ENCODE measurements at regions not wholly inside any gene's neighbourhood (a gene's known extent, or its start where the extent isn't known, plus 50 kb on each side); places are given as distances from the start of the nearest gene placed in this dataset.

DNA sequence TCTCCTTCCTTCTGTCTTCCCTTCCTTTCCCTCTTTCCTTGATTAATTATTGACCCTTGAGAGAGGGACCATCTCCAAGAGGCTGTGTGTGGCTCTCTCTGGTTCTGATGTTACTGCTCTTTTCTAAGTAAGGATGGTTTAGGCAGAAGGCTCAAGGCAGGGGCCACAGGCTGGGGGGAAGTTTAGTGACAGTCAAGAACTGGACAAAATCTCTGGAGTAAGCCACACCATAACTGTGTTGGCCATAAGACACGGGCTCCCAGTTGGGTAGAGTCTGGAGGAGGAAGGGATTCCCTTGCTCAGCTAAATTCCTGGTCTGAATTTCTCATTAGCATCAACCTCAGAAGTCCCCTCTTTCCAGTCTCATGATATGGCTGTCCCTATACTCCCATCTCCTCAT, 74.7 kb downstream of the BUD13 start:
- Mint-ChIP-seq H3K4me3 (no peak overlapping the region), H3K27me3 (no peaks in the 10 kb centered on the region), H3K27ac (no peak overlapping the region), H3K4me1 (ENCODE audit: low read depth) (no peaks in the 10 kb centered on the region), H3K36me3 (ENCODE audit: low read depth) (no peaks in the 10 kb centered on the region), H3K9me3 (no peaks in the 10 kb centered on the region)

DNA sequence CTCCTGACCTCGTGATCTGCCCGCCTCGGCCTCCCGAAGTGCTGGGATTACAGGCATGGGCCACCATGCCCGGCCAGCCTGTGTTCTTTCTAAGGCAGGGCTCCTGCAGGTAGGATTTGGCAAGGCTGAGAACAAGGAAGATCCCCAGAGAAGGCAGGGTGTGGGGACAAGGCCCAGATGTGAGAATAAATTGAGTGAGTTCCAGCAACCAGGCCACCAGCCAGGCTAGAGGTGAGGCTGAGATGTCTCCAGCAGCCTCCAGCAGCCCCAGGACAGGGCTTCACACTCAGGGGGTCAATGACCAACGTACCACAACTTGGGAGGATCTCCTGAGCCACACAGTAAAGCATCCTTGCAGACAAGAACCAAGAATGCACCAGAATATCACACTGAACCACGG, 75.1 kb downstream of the BUD13 start:
- Mint-ChIP-seq H3K9me3 (no peaks in the 10 kb centered on the region), H3K27me3 (no peaks in the 10 kb centered on the region), H3K4me1 (ENCODE audit: low read depth) (no peaks in the 10 kb centered on the region), H3K27ac (no peak overlapping the region), H3K36me3 (ENCODE audit: low read depth) (no peaks in the 10 kb centered on the region), H3K4me3 (no peak overlapping the region)

DNA sequence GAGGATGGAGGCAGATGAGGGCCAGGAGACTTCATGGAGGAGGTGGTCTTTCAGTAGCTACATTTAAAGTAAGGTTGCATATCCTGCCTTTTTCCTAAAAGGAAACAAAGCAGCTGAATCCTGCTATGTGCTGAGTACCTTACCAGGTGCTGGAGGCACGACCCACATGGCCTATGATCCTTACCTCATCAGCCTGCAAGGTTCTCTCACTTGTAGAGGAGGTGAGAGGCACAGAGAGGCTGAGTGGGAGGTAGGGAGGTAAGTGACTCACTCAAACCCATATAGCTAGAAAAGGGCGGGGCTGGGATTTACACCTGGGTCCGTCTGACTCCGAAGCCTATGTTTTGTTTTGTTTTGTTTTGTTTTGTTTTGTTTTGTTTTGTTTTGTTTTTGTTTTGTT, 75.8 kb downstream of the BUD13 start:
- H3K9me3 Mint-ChIP-seq: no peaks in the 10 kb centered on the region
- H3K4me1 Mint-ChIP-seq (ENCODE audit: low read depth): no peaks in the 10 kb centered on the region
- no peak overlapping the region for H3K27ac Mint-ChIP-seq
- no peaks in the 10 kb centered on the region for H3K27me3 Mint-ChIP-seq
- H3K36me3 Mint-ChIP-seq (ENCODE audit: low read depth): no peaks in the 10 kb centered on the region
- no peak overlapping the region for H3K4me3 Mint-ChIP-seq

DNA sequence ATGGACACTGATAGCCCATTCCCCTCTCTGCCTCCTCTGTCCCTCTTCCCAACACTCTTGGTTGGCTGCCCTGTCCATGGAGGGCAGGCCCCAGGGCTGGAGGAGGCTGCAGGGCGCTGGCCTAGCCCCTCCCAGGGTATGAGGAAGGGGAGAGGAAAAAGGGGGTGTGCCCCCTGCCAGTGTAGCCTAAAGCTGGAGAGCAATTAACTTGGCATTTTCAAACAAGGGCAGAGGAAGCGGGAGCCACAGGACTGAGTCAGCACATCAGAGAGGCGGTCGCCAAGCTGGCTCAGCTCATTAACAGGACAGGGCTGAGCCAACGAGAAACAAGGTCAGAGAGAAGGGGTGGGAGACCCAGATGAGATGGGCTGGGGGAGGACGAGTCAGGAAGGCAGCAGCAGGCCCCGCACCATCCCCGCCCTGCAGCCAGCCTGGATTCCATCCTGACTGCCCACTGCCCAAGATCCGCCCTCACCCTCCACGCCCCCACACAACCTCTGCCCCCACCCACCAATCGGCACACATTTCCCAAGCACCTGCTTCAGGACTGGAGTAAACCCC, 76.3 kb downstream of the BUD13 start:
- H3K9me3 Mint-ChIP-seq: no peaks in the 10 kb centered on the region
- no peak overlapping the region for H3K4me3 Mint-ChIP-seq
- no peaks in the 10 kb centered on the region for H3K4me1 Mint-ChIP-seq (ENCODE audit: low read depth)
- H3K36me3 Mint-ChIP-seq (ENCODE audit: low read depth): no peaks in the 10 kb centered on the region
- H3K27ac Mint-ChIP-seq: no peak overlapping the region
- no peaks in the 10 kb centered on the region for H3K27me3 Mint-ChIP-seq

DNA sequence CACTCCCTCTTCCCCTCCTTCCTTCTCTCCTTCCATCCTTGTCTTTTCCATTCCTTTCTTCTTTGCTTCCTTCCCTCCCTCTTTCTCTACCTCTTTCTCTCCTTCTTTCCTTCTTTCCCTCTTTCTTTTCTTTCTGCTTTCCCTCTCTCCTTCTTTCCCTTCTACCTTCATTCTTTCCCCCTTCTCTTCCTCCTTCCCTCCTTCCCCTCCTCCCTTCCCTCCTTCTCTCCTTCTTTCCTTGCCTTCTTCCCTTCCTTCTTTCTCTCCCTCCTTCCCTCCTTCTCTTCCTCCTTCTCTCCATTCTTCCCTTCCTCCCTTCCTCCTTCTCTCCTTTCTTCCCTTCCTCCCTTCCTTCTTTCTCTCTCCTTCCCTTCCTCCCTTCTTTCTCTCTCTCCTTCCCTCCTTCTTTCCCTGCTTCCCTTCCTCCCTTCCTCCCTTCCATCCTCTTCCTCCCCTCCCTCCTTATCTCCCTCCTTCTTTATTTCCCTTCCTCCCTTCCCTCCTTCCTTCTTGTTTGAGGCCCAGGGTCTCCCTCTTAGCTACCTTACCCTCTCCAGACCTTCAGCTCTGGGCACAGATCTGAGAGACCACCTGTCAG, 77.0 kb downstream of the BUD13 start:
- H3K9me3 Mint-ChIP-seq: no peaks in the 10 kb centered on the region
- H3K27ac Mint-ChIP-seq: no peak overlapping the region
- H3K4me1 Mint-ChIP-seq (ENCODE audit: low read depth): no peaks in the 10 kb centered on the region
- H3K4me3 Mint-ChIP-seq: no peak overlapping the region
- no peaks in the 10 kb centered on the region for H3K36me3 Mint-ChIP-seq (ENCODE audit: low read depth)
- H3K27me3 Mint-ChIP-seq: no peaks in the 10 kb centered on the region

DNA sequence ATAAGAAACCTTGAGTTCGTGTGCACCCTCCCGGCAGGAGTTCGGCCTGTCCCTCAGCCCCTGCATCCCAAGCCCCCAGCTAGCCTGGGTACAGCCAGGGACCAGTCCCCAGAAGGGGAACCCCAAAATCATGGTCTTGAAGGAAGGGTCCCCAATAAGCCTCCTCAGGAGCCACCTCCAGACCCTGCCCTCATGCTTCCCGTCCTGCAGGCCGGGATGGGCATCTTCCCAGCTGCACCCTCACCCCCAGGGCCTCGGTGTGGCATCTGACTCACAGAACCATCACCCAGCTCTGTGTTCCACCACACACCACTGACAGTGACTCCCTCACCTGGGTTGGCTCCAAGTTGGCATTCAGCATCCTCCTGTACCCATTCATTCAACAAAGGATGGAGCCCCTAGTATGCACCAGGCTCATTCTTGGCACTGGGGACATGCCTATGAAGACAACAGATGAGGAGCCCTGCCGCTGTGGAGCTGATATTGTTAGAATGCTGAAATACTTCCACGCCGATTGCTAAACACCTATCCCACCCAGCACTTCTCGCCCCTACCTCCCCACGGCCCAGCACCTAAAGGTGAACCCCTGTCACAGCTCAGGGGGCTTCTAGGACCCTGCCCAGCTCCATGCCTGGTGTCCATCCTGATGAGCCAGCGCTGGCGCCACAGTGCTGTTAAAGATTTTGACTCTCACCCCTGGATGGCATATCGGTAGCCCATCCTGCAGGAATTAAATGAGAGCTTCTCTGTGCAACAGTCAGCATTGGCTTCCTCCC, 77.8 kb downstream of the BUD13 start:
- no peaks in the 10 kb centered on the region for H3K36me3 Mint-ChIP-seq (ENCODE audit: low read depth)
- no peaks in the 10 kb centered on the region for H3K27me3 Mint-ChIP-seq
- no peak overlapping the region for H3K27ac Mint-ChIP-seq
- no peaks in the 10 kb centered on the region for H3K9me3 Mint-ChIP-seq
- no peak overlapping the region for H3K4me3 Mint-ChIP-seq
- H3K4me1 Mint-ChIP-seq (ENCODE audit: low read depth): no peaks in the 10 kb centered on the region

DNA sequence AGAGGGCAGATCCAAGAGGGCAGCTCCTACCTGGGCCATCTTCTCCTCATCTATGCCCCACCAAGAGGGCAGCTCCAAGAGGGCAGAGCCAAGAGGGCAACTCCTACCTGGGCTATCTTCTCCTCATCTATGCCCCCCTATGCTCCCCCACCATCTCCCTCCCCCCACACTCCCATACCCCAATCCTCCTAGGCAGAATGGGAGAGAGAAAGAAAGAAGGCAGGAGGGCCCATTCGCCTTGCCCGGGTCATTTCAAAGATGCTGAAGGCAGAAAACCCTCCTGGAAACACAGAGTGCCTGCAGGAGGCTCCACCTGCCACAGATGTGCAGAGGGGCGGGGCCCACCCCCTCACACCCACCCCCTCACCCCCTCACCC, 78.5 kb downstream of the BUD13 start:
- H3K36me3 Mint-ChIP-seq (ENCODE audit: low read depth): no peaks in the 10 kb centered on the region
- H3K27ac Mint-ChIP-seq: no peak overlapping the region
- H3K27me3 Mint-ChIP-seq: no peaks in the 10 kb centered on the region
- H3K9me3 Mint-ChIP-seq: no peaks in the 10 kb centered on the region
- H3K4me1 Mint-ChIP-seq (ENCODE audit: low read depth): no peaks in the 10 kb centered on the region
- no peak overlapping the region for H3K4me3 Mint-ChIP-seq

DNA sequence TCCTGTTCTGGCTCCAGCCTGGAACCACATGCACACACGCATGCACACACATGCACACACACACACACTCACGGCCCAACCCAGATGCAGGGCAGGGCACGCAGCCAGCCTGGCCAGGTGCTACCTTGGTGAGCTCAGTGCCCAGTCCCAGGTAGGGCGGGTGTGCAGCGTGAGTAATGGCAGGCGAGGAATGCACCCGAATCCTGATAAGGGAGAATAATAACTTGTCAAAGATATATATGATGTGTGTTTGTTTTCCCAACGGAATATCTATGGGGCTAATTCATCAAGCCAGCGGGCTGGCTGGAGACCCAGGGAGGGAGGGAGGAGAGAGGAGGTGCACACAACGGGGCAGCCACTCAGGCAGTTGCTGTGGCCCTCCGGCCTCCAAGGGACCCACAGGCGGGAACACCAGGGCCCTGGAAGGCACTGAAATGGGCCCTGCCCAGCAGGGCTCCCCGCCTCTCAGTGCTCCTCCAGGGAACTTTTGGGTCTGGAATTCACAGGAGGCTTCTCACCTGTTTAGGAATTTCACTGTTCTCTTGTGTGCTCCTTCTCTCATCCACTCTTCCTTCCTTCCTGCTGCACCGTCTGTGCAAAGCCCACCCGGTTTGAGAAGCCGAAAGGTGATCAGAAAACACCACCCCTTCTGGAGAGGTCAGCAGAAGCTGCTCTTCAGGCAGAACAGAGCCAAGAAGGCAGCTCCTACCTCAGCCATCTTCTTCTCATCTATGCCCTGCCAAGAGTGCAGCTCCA, 79.0 kb downstream of the BUD13 start:
- Mint-ChIP-seq H3K27me3 (no peaks in the 10 kb centered on the region), H3K27ac (no peak overlapping the region), H3K9me3 (no peaks in the 10 kb centered on the region), H3K4me3 (no peak overlapping the region), H3K4me1 (ENCODE audit: low read depth) (no peaks in the 10 kb centered on the region), H3K36me3 (ENCODE audit: low read depth) (no peaks in the 10 kb centered on the region)

DNA sequence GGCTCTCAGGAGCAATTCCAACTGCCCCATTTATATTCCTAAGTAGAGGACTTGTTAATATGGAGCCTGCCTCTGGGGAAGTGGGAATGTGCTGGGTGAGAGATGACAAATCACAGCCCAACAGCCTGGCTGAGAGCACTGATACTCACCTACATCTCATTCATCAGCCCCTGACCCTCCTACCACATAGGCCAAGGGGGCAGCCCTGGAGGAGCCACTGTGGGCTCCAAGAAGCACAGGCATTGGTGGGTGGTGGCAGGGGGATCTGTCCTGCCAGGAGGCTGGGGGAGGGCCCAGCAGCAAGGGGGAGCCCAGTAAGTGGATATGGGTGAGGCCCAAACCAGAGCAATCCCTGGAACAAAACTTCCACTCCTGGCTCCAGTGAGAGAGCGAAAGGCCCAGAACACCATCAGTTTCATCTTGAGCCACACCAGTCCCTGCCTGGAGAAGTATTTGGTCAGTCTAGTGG, 79.7 kb downstream of the BUD13 start:
- H3K4me1 Mint-ChIP-seq (ENCODE audit: low read depth): no peaks in the 10 kb centered on the region
- H3K27ac Mint-ChIP-seq: no peak overlapping the region
- H3K27me3 Mint-ChIP-seq: no peaks in the 10 kb centered on the region
- no peaks in the 10 kb centered on the region for H3K36me3 Mint-ChIP-seq (ENCODE audit: low read depth)
- no peaks in the 10 kb centered on the region for H3K9me3 Mint-ChIP-seq
- H3K4me3 Mint-ChIP-seq: no peak overlapping the region

DNA sequence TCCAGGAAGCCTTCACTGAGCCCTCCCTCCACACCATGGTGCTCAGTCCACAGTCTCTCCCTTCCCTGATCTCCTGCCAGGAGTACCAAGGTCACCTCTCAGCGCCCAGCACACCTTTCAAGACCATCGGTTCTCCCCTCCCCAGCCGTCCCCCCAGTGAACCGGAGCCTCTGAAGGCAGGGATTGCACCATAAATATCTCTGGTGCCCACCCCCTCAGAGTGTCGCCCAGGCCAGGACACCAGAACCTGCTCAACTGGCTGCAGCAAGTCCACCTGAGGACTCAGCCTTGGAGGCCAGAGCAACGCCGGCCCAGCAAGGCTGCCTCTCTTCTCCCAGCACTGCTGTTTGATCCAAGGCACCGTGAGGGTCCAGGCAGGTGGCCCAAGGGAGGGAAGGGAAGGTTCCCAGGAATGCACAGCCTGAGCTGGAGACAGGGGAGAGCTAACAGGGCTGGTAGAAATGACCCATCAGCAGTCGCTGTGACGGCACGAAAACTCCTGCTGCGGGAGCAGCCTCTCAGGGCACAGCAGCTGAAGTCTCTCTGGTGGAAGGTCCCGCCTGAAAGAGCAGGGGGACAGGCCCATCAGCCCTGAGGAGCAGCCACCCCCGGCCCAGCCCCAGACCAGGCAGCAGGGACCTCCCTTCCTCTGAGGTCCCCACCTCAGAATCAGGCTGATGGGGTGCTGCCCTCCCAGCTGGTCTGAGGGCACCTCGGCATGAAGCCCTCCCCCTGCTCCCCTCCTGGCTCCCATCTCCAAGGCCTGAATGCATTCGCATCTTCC, 80.3 kb downstream of the BUD13 start:
- H3K36me3 Mint-ChIP-seq (ENCODE audit: low read depth): no peaks in the 10 kb centered on the region
- H3K4me1 Mint-ChIP-seq (ENCODE audit: low read depth): no peaks in the 10 kb centered on the region
- no peak overlapping the region for H3K27ac Mint-ChIP-seq
- H3K27me3 Mint-ChIP-seq: peaks cover 4% of the 10 kb centered on the region
- no peaks in the 10 kb centered on the region for H3K9me3 Mint-ChIP-seq
- H3K4me3 Mint-ChIP-seq: no peak overlapping the region

DNA sequence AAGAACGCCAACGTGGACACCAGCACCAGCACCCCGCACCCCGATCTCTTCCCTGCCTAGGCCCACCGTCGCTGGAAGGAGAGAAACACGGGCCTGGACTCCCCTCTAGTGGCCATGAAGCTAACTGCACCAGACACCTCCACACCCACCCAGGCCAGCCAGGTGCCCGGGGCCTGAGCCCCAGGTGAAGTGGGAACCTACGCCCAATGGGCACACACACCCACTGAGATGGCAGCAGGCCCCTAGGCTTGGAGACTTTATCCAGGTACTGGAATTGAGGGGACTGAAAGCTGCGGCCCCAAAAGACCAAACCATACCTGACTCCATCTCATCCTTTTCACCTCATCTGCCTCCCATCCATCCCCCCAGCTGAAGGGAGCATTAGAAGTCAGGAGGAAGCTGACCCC, 81.0 kb downstream of the BUD13 start:
- no peaks in the 10 kb centered on the region for H3K4me1 Mint-ChIP-seq (ENCODE audit: low read depth)
- no peak overlapping the region for H3K4me3 Mint-ChIP-seq
- H3K27ac Mint-ChIP-seq: no peak overlapping the region

DNA sequence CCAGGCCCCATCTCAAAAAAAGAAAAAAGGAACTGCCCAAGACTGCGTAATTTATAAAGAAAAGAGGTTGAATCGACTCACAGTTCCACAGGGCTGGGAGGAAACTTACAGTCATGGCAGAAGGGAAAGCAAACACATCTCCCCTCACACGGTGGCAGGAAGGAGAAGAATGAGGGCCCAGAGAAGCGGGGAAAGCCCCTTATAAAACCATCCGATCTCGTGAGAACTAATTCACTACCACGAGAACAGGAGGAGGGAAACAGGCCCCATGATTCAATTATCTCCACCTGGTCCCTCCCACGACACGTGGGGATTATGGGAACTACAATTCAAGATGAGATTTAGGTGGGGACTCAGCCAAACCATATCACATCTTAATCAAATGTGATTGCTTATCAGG, 82.2 kb downstream of the BUD13 start:
- H3K36me3 Mint-ChIP-seq (ENCODE audit: low read depth): no peaks in the 10 kb centered on the region
- no peak overlapping the region for H3K27ac Mint-ChIP-seq
- no peaks in the 10 kb centered on the region for H3K9me3 Mint-ChIP-seq
- no peak overlapping the region for H3K4me3 Mint-ChIP-seq
- H3K27me3 Mint-ChIP-seq: peaks cover 4% of the 10 kb centered on the region
- no peaks in the 10 kb centered on the region for H3K4me1 Mint-ChIP-seq (ENCODE audit: low read depth)

More for the DNA sequence above, 81.0 kb downstream of the BUD13 start:
- peaks cover 4% of the 10 kb centered on the region for H3K27me3 Mint-ChIP-seq
- no peaks in the 10 kb centered on the region for H3K36me3 Mint-ChIP-seq (ENCODE audit: low read depth)
- H3K9me3 Mint-ChIP-seq: no peaks in the 10 kb centered on the region

DNA sequence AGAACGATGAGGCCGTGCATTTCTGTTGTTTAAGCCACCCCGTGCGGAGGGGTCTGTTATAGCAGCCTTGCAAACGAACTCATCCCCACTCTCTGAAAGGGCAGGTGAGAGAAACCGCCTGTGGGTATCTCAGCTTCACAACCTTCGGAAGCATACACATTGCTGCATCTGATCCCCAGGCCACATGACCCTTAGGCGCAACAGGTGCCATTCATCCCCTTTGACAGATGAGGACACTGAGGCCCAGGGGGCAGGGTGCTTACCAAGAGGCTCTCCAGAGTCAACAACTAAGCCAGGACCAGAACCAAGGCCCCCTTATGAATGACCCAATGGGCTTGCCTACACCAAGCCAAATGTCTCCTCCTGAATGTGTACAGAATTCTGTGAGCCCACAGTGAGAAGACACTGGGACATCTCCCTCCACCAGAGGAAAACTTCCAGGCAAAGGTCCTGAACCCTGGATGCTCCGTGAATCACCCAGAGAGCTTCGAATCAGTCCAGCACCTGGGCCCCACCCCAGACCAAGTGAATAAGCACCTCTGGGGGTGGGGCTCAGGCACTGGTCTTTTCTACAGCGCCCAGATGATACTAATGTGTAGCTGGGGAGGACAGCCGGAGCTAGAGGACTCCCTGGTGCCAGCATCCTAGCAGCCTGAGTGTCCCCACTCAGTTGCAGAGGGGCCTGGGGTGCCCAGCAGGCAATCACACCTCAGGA, 83.2 kb downstream of the BUD13 start:
- Mint-ChIP-seq H3K4me1 (ENCODE audit: low read depth) (no peaks in the 10 kb centered on the region), H3K9me3 (no peaks in the 10 kb centered on the region), H3K36me3 (ENCODE audit: low read depth) (no peaks in the 10 kb centered on the region), H3K27ac (no peak overlapping the region), H3K27me3 (peaks cover 11% of the 10 kb centered on the region), H3K4me3 (no peak overlapping the region)

DNA sequence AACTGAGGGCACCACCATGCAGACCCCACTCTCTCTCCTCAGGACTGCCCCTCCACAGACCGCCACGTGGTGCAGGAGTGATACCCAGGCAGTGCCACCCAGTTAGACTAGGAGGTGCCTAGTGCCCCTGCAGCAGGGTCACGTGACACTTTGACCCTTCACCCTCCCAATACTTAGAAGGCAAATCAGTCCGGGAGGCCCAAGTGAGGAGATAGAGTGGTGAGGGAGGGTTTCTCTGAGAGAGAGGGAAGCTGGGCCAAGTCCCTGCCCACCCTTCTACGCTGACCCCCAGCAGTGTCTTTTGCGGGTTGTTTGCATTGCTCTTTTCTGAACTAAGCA, 84.6 kb downstream of the BUD13 start:
- no peaks in the 10 kb centered on the region for H3K4me1 Mint-ChIP-seq (ENCODE audit: low read depth)

More for the DNA sequence above, 84.6 kb downstream of the BUD13 start:
- Mint-ChIP-seq H3K27me3 (peaks cover 17% of the 10 kb centered on the region), H3K9me3 (no peaks in the 10 kb centered on the region), H3K36me3 (ENCODE audit: low read depth) (no peaks in the 10 kb centered on the region), H3K4me3 (no peak overlapping the region), H3K27ac (no peak overlapping the region)

Data from stimulated activated naive CD8-positive, alpha-beta T cell treated with anti-CD3 and anti-CD28 coated beads, Interleukin-15, Interleukin-2, amounts not matched to agents 100 ng/mL and 50 ng/mL, for 24 hours (primary cell).